GM12878 (cell line): ENCODE measurements at regions not wholly inside any gene's neighbourhood (a gene's known extent, or its start where the extent isn't known, plus 50 kb on each side); places are given as distances from the start of the nearest gene placed in this dataset.

ENCODE experiments used
- ATAC-seq: fragments of 200-7000 bp; cut with Tn5 transposase; 3 replicates; pipeline ENCODE4 v1.9.1; 2020; ENCODE audit warnings: mild to moderate bottlenecking, moderate library complexity
- BruUV-seq: library from RNA; stranded (reverse); fragments of 400-500 nt; replicated peaks from 2 replicates; lab custom pipeline; 2021; lab: Mats Ljungman, UMichigan
- CTCF ChIA-PET: fragments of 300-600 bp; sonication (Branson Sonifier 250); formaldehyde crosslinking; extraction: SDS; loops from one replicate; lab custom pipeline; 2021; ENCODE audit warnings: inconsistent platforms; lab: Yijun Ruan, JAX
- POLR2A ChIA-PET: fragments of 350-600 bp; formaldehyde crosslinking; extraction: SDS; loops from one replicate; lab custom pipeline; 2021; ENCODE audit warnings: inconsistent platforms; lab: Charles Lee
- RAD21 ChIA-PET: fragments of 300-600 bp; sonication (Branson Sonifier 250); formaldehyde crosslinking; loops from one replicate; lab custom pipeline; 2023; ENCODE audit warnings: antibody characterized with exemption; ENCODE audit not compliant: unreplicated experiment; lab: Charles Lee
- SMC1A ChIA-PET: fragments of 300-600 bp; sonication (Branson Sonifier 250); formaldehyde crosslinking; loops from one replicate; lab custom pipeline; 2023; ENCODE audit not compliant: unreplicated experiment, uncharacterized antibody; lab: Charles Lee
- DNase-seq: peaks from one replicate; pipeline ENCODE4 v3.0.0-alpha.2; 2011; ENCODE audit warnings: low read depth, low spot score
- FAIRE-seq: peaks from 3 replicates; lab custom pipeline; 2011; peaks lifted over from hg19 to GRCh38; lab: Jason Lieb, UNC
- H2AFZ ChIP-seq: 2 replicates; pipeline ENCODE4 v1.6.0; 2011; ENCODE audit warnings: low read depth, low read length, control low read depth; ENCODE audit not compliant: control insufficient read depth
- H3K27ac ChIP-seq: 2 replicates; pipeline ENCODE4 v1.5.1; 2011; ENCODE audit warnings: control low read depth; ENCODE audit not compliant: control insufficient read depth, insufficient read depth
- H3K27me3 ChIP-seq, 2 experiments: replicated peaks in 1 of 2; 2 replicates each; pipeline versions ENCODE4 v1.6.0 to v1.6.1; 2011; ENCODE audit warnings: low read length in 1 of 2; ENCODE audit not compliant: control insufficient read depth in 2 of 2, insufficient read depth in 2 of 2
- H3K36me3 ChIP-seq, 2 experiments: 2 replicates each; pipeline ENCODE4 v1.5.1; 2011; ENCODE audit warnings: low read length in 1 of 2; ENCODE audit not compliant: control insufficient read depth in 2 of 2, insufficient read depth in 2 of 2
- H3K4me1 ChIP-seq: 2 replicates; pipeline ENCODE4 v1.6.1; 2011; ENCODE audit warnings: mild to moderate bottlenecking, low read length, moderate library complexity, mixed read lengths; ENCODE audit not compliant: control insufficient read depth, insufficient read depth
- H3K4me2 ChIP-seq: 2 replicates; pipeline ENCODE4 v1.6.0; 2011; ENCODE audit warnings: control low read depth; ENCODE audit not compliant: control insufficient read depth, insufficient read depth
- H3K4me3 ChIP-seq: fragments of 200-600 bp; sonication (generic); 2 replicates; pipeline ENCODE4 v1.5.1; 2016
- H3K79me2 ChIP-seq: 2 replicates; pipeline ENCODE4 v1.6.0; 2011; ENCODE audit warnings: low read length; ENCODE audit not compliant: control insufficient read depth, insufficient read depth
- H3K9ac ChIP-seq: 2 replicates; pipeline ENCODE4 v1.8.0; 2011; ENCODE audit warnings: low read length, control low read depth, mixed read lengths; ENCODE audit not compliant: control insufficient read depth, insufficient read depth
- H3K9me3 ChIP-seq: replicated peaks from 3 replicates; pipeline ENCODE4 v1.5.1; 2011; ENCODE audit warnings: mild to moderate bottlenecking, low read length; ENCODE audit not compliant: control insufficient read depth, insufficient read depth
- H4K20me1 ChIP-seq: 2 replicates; pipeline ENCODE4 v1.6.0; 2011; ENCODE audit not compliant: control insufficient read depth, insufficient read depth
- CBX3 ChIP-seq: fragments of 200-600 bp; sonication (generic); IDR thresholded peaks from 2 replicates; pipeline ENCODE4 v1.6.1; 2016; ENCODE audit warnings: low read depth, borderline replicate concordance
- DPF2 ChIP-seq: fragments of 450-650 bp; IDR thresholded peaks from 2 replicates; pipeline ENCODE4 v1.6.1; 2017; ENCODE audit warnings: mild to moderate bottlenecking
- FOXM1 ChIP-seq: IDR thresholded peaks from 2 replicates; pipeline ENCODE4 v1.6.1; 2012; ENCODE audit warnings: low read depth, mild to moderate bottlenecking, inconsistent platforms, low read length, moderate library complexity
- HCFC1 ChIP-seq: fragments of 150-350 bp; IDR thresholded peaks from 2 replicates; pipeline ENCODE4 v1.6.1; 2014; ENCODE audit warnings: low read length
- HDAC2 ChIP-seq: fragments of 200-600 bp; sonication (generic); IDR thresholded peaks from 2 replicates; pipeline ENCODE4 v1.6.1; 2017
- JUNB ChIP-seq: IDR thresholded peaks from 2 replicates; pipeline ENCODE4 v1.6.1; 2016; ENCODE audit warnings: antibody characterized with exemption, mild to moderate bottlenecking
- MYC ChIP-seq: IDR thresholded peaks from 2 replicates; pipeline ENCODE4 v1.6.1; 2011; ENCODE audit warnings: mild to moderate bottlenecking, low read length, moderate library complexity, inconsistent platforms; ENCODE audit not compliant: insufficient read depth, insufficient replicate concordance, insufficient read length, severe bottlenecking
- NFXL1 ChIP-seq: fragments of 450-650 bp; IDR thresholded peaks from 2 replicates; pipeline ENCODE4 v1.6.1; 2017; ENCODE audit warnings: antibody characterized with exemption, mild to moderate bottlenecking, borderline replicate concordance
- NFYA ChIP-seq: IDR thresholded peaks from 2 replicates; pipeline ENCODE4 v1.6.1; 2011; ENCODE audit warnings: low read depth, mild to moderate bottlenecking, low read length, improper control_type of control experiment, borderline replicate concordance
- PAX5 ChIP-seq: IDR thresholded peaks from 2 replicates; pipeline ENCODE4 v1.6.1; 2011; ENCODE audit warnings: low read depth, low read length, borderline replicate concordance
- PML ChIP-seq: IDR thresholded peaks from 2 replicates; pipeline ENCODE4 v1.6.1; 2012; ENCODE audit warnings: low read length, inconsistent platforms
- TBL1XR1 ChIP-seq: IDR thresholded peaks from 2 replicates; pipeline ENCODE4 v1.6.1; 2012; ENCODE audit warnings: low read depth, low read length, improper control_type of control experiment
- YY1 ChIP-seq: IDR thresholded peaks from 2 replicates; pipeline ENCODE4 v1.6.1; 2011; ENCODE audit warnings: low read depth, mild to moderate bottlenecking, low read length
- ZSCAN29 ChIP-seq: fragments of 450-650 bp; IDR thresholded peaks from 2 replicates; pipeline ENCODE4 v1.6.1; 2017; ENCODE audit warnings: mild to moderate bottlenecking, moderate library complexity
- WGBS: methylation state at CpG from one replicate; pipeline ENCODE4 v1.1.6; 2016; ENCODE audit warnings: low lambda C conversion rate; ENCODE audit not compliant: insufficient replicate concordance, insufficient coverage; ENCODE audit errors: missing lambda C conversion rate; 5-methylcytosine and 5-hydroxymethylcytosine counted together
- in situ Hi-C: fragments of 300-500 bp; cut with MboI; formaldehyde crosslinking; loops from 9 replicates; pipeline ENCODE4 v1.14.3; 2018; ENCODE audit warnings: mixed read lengths
- intact Hi-C: fragments of 100-400 bp; cut with micrococcal nuclease; formaldehyde crosslinking; loops from one replicate; pipeline ENCODE4 v1.14.2; 2022; ENCODE audit not compliant: unreplicated experiment
- TF ChIP-seq, protein P1 (sequence below): IDR thresholded peaks from 2 replicates; pipeline ENCODE4 v1.6.1; 2011; ENCODE audit warnings: borderline replicate concordance, low read depth, mild to moderate bottlenecking, moderate library complexity, low read length; ENCODE audit not compliant: insufficient read depth, poor library complexity, severe bottlenecking
- TF ChIP-seq, protein P2 (sequence below): fragments of 450-650 bp; IDR thresholded peaks from 2 replicates; pipeline ENCODE4 v1.6.1; 2016; ENCODE audit warnings: mild to moderate bottlenecking, moderate library complexity, borderline replicate concordance
- TF ChIP-seq, protein P3 (sequence below): fragments of 450-650 bp; IDR thresholded peaks from 2 replicates; pipeline ENCODE4 v1.6.1; 2017; ENCODE audit warnings: antibody characterized with exemption, mild to moderate bottlenecking, moderate library complexity

DNA sequence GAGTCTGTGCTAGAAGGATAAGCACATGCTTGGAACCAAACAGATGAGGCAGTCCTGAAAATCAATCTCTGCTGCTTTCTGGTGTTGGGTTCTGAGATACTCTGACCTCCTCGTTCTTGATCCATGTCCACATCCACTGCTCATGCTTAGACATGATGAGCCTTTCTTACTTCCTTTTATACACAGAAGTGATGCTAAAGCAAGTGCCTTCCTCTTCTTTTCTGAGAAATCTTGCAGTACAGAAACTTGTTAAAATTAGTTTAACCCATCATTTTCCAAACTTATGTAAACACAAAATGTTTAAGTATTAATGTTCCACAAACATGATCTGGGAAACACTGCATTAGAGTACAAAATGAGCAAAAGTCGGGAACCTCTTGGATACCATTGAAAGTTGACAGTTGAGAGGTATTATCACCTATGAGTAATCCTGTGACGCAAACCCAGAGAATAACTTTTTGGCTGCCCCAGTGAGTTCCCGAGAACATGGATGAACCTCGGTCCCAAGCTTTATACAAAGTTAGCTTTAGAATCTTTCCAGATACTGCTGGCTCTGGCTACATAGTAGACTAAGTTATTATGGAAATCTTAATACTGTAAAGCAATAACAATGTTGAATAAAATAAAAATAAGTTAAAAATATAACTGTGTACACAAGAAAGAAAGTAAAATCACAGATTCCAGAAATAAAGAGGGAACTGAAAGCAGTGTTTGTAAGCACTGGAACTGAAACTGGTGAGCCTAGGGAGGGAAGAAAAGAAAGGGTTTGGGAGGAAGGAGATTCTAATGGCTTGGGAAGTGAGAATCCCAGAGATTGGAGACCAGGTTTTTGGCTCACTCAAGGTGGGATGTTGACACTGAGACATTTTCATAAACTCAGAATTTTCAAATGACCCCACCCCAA is 429.3 kb upstream of the RUNX1 start:
- DNase-seq = no peak
- in situ Hi-C loops = no loop called here
- no peak overlapping the region for H3K4me2 ChIP-seq

More for the DNA sequence above, 429.3 kb upstream of the RUNX1 start:
- Histone ChIP-seq H3K27ac (no peak overlapping the region), H3K9me3 (no peaks in the 10 kb centered on the region), H3K4me3 (no peak overlapping the region), H3K79me2 (no peaks in the 10 kb centered on the region), H3K4me1 (no peaks in the 10 kb centered on the region), H3K27me3 (no peaks in the 10 kb centered on the region), H2AFZ (no peak overlapping the region), H3K36me3 (no peaks in the 10 kb centered on the region), H4K20me1 (no peaks in the 10 kb centered on the region), H3K9ac (no peak overlapping the region)
- RAD21 ChIA-PET = no interaction called here
- POLR2A ChIA-PET = interaction anchor here (0.6 kb wide), 1 partner anchor 43 kb away, joined by 5 read pairs; no protein-coding TSS in a partner anchor
- intact Hi-C loops = no loop called here
- FAIRE-seq (no peak), ATAC-seq (no peak)
- CTCF ChIA-PET = no interaction called here
- WGBS = 40% methylated on average over 5 of the region's 5 CpGs
- SMC1A ChIA-PET = no interaction called here
- no TSS peak for BruUV-seq
- TF ChIP-seq HCFC1 (no peak), NFXL1 (no peak), PML (no peak), CBX3 (no peak), DPF2 (no peak), PAX5 (no peak), FOXM1 (no peak), YY1 (no peak), NFYA (no peak), HDAC2 (no peak), ZSCAN29 (no peak), JUNB (no peak), TBL1XR1 (no peak), MYC (no peak)
- TF ChIP-seq, protein P1, sequence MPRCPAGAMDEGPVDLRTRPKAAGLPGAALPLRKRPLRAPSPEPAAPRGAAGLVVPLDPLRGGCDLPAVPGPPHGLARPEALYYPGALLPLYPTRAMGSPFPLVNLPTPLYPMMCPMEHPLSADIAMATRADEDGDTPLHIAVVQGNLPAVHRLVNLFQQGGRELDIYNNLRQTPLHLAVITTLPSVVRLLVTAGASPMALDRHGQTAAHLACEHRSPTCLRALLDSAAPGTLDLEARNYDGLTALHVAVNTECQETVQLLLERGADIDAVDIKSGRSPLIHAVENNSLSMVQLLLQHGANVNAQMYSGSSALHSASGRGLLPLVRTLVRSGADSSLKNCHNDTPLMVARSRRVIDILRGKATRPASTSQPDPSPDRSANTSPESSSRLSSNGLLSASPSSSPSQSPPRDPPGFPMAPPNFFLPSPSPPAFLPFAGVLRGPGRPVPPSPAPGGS = no peak
- TF ChIP-seq, protein P2, sequence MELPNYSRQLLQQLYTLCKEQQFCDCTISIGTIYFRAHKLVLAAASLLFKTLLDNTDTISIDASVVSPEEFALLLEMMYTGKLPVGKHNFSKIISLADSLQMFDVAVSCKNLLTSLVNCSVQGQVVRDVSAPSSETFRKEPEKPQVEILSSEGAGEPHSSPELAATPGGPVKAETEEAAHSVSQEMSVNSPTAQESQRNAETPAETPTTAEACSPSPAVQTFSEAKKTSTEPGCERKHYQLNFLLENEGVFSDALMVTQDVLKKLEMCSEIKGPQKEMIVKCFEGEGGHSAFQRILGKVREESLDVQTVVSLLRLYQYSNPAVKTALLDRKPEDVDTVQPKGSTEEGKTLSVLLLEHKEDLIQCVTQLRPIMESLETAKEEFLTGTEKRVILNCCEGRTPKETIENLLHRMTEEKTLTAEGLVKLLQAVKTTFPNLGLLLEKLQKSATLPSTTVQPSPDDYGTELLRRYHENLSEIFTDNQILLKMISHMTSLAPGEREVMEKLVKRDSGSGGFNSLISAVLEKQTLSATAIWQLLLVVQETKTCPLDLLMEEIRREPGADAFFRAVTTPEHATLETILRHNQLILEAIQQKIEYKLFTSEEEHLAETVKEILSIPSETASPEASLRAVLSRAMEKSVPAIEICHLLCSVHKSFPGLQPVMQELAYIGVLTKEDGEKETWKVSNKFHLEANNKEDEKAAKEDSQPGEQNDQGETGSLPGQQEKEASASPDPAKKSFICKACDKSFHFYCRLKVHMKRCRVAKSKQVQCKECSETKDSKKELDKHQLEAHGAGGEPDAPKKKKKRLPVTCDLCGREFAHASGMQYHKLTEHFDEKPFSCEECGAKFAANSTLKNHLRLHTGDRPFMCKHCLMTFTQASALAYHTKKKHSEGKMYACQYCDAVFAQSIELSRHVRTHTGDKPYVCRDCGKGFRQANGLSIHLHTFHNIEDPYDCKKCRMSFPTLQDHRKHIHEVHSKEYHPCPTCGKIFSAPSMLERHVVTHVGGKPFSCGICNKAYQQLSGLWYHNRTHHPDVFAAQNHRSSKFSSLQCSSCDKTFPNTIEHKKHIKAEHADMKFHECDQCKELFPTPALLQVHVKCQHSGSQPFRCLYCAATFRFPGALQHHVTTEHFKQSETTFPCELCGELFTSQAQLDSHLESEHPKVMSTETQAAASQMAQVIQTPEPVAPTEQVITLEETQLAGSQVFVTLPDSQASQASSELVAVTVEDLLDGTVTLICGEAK = no peak
- TF ChIP-seq, protein P3, sequence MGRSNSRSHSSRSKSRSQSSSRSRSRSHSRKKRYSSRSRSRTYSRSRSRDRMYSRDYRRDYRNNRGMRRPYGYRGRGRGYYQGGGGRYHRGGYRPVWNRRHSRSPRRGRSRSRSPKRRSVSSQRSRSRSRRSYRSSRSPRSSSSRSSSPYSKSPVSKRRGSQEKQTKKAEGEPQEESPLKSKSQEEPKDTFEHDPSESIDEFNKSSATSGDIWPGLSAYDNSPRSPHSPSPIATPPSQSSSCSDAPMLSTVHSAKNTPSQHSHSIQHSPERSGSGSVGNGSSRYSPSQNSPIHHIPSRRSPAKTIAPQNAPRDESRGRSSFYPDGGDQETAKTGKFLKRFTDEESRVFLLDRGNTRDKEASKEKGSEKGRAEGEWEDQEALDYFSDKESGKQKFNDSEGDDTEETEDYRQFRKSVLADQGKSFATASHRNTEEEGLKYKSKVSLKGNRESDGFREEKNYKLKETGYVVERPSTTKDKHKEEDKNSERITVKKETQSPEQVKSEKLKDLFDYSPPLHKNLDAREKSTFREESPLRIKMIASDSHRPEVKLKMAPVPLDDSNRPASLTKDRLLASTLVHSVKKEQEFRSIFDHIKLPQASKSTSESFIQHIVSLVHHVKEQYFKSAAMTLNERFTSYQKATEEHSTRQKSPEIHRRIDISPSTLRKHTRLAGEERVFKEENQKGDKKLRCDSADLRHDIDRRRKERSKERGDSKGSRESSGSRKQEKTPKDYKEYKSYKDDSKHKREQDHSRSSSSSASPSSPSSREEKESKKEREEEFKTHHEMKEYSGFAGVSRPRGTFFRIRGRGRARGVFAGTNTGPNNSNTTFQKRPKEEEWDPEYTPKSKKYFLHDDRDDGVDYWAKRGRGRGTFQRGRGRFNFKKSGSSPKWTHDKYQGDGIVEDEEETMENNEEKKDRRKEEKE = no peak
